Esophagus (tissue), 2 donors: ENCODE measurements at regions not wholly inside any gene's neighbourhood (a gene's known extent, or its start where the extent isn't known, plus 50 kb on each side); places are given as distances from the start of the nearest gene placed in this dataset.

Source experiments
- H3K27ac ChIP-seq, 2 donors: one replicate each; pipeline ENCODE4 v1.5.1; 2013; ENCODE audit warnings: low read depth in 2 of 2, mild to moderate bottlenecking in 2 of 2, inconsistent platforms in 1 of 2, low read length in 1 of 2, moderate library complexity in 1 of 2
- H3K27me3 ChIP-seq, 2 donors: one replicate each; pipeline ENCODE4 v1.6.1; 2013; ENCODE audit warnings: low read length in 2 of 2, control low read depth in 1 of 2, mild to moderate bottlenecking in 1 of 2; ENCODE audit not compliant: insufficient read depth in 2 of 2, control insufficient read depth in 1 of 2
- H3K36me3 ChIP-seq, 2 donors: one replicate each; pipeline ENCODE4 v1.6.1; 2013; ENCODE audit warnings: low read length in 1 of 2; ENCODE audit not compliant: control insufficient read depth in 2 of 2, insufficient read depth in 2 of 2
- H3K4me1 ChIP-seq, 2 donors: one replicate each; pipeline ENCODE4 v1.6.1; 2013; ENCODE audit warnings: low read length in 1 of 2; ENCODE audit not compliant: control insufficient read depth in 2 of 2, insufficient read depth in 2 of 2
- H3K4me3 ChIP-seq, 2 donors: one replicate each; pipeline ENCODE4 v1.5.1; 2013; ENCODE audit warnings: low read length in 2 of 2, mild to moderate bottlenecking in 2 of 2, low read depth in 1 of 2, moderate library complexity in 1 of 2
- H3K9me3 ChIP-seq, 2 donors: one replicate each; pipeline ENCODE4 v1.6.1; 2013; ENCODE audit warnings: mild to moderate bottlenecking in 2 of 2, low read depth in 1 of 2, low read length in 1 of 2, moderate library complexity in 1 of 2; ENCODE audit not compliant: control insufficient read depth in 2 of 2, insufficient read depth in 1 of 2
- WGBS, 2 donors: extraction: QIAGEN DNeasy Blood & Tissue Kit; methylation state at CpG; one replicate each; pipeline ENCODE4 v1.1.7; 2013; 5-methylcytosine and 5-hydroxymethylcytosine counted together
- donor health status: healthy with polysubstance abuse.
- donor health status: Bipolar disorder and iron deficiency.

DNA sequence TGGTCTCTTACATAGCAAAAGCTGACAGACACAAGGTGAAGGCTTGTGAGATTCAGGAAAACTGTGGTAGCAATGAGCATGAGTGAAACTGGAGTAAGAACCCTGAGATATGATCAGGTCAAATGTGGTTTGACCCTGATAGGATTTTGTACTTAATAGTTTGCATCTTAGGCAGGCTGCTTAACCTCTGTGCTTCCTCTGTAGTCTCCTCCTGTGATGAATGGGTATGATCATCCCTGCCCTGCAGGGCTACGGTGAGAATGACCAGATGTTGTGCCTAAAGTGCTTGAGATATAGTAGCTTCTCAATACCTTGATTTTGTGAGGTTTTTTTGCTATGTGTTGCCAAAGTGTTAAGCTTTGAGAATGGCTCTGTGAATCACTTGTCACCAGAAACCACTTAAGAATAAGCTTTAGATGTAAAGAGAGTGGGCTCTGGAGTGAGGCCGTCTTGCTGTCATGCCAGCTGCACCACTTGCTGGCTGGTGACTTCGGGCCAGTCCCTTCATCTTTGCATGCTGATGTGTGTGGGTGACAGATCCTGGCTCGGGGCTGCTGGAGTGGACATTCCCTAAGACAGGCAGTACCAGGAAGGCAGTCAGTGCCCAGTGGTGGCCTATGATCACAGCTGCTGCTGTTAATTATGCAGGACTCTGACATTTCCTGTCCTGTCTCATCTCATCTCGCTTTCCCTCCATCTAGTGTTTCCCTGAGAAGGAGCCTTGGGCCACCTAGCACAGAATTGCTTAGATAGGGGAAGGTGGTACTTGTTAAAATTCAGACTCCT, 254.7 kb downstream of the NFATC2 start:
- Histone ChIP-seq H3K27ac (no peak overlapping the region), H3K9me3 (no peaks in the 10 kb centered on the region), H3K4me1 (no peaks in the 10 kb centered on the region), H3K4me3 (no peak overlapping the region), H3K27me3 (no peaks in the 10 kb centered on the region), H3K36me3 (no peaks in the 10 kb centered on the region)
- 79 to 85% methylated on average over 5 of the region's 5 CpGs for WGBS, 2 donors

- Histone ChIP-seq H3K9me3 (no peaks in the 10 kb centered on the region), H3K36me3 (no peaks in the 10 kb centered on the region), H3K27ac (no peak overlapping the region), H3K27me3 (no peaks in the 10 kb centered on the region), H3K4me1 (no peaks in the 10 kb centered on the region), H3K4me3 (no peak overlapping the region)
- 22 to 45% methylated on average over 1 of the region's 1 CpG for WGBS, 2 donors
Measured at GRCh38 chr20:51286758-51287157, 255.8 kb downstream of the NFATC2 start.

DNA sequence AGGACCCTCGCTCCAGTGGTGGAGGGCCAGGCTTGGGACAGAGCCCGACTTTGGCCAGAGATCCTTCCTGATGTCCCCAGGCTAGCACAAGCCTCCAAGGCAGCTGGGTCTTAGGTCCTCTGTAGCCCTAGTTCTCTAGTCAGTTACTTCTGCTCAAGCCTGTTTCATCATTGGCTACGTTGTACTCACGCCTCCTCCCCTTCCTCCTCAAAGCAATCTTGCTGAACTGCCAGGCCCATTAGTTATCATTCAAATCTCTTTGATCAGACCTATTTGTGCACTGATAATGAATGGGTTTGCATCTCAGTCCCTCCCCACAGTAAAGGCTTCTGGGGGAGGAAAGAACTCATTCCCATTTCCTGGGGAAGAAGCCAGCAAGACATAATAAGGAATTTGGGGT, 256.8 kb downstream of the NFATC2 start:
- Histone ChIP-seq H3K9me3 (no peaks in the 10 kb centered on the region), H3K4me1 (no peaks in the 10 kb centered on the region), H3K4me3 (no peak overlapping the region), H3K36me3 (no peaks in the 10 kb centered on the region), H3K27ac (no peak overlapping the region), H3K27me3 (no peaks in the 10 kb centered on the region)
- WGBS, 2 donors, result 77% methylated on average over 4 of the region's 4 CpGs

GRCh38 chr20:51284871-51285270, 257.6 kb downstream of the NFATC2 start:
- no peaks in the 10 kb centered on the region for H3K9me3 ChIP-seq
- no peaks in the 10 kb centered on the region for H3K27me3 ChIP-seq
- H3K36me3 ChIP-seq, result no peaks in the 10 kb centered on the region
- no peak overlapping the region for H3K27ac ChIP-seq
- no peak overlapping the region for H3K4me3 ChIP-seq
- 55 to 57% methylated on average over 6 of the region's 6 CpGs for WGBS, 2 donors
- H3K4me1 ChIP-seq, result no peaks in the 10 kb centered on the region

GRCh38 chr20:51284176-51284575, 258.3 kb downstream of the NFATC2 start:
- WGBS, 2 donors, result 25 to 34% methylated on average over 1 of the region's 1 CpG
- no peaks in the 10 kb centered on the region for H3K27me3 ChIP-seq
- H3K36me3 ChIP-seq, result no peaks in the 10 kb centered on the region
- no peaks in the 10 kb centered on the region for H3K4me1 ChIP-seq
- H3K4me3 ChIP-seq, result no peak overlapping the region
- no peak overlapping the region for H3K27ac ChIP-seq
- no peaks in the 10 kb centered on the region for H3K9me3 ChIP-seq

- H3K4me3 ChIP-seq, result no peak overlapping the region
- 82 to 84% methylated on average over 5 of the region's 5 CpGs for WGBS, 2 donors
- H3K4me1 ChIP-seq, result no peaks in the 10 kb centered on the region
- no peaks in the 10 kb centered on the region for H3K9me3 ChIP-seq
- H3K27ac ChIP-seq, result no peak overlapping the region
- no peaks in the 10 kb centered on the region for H3K27me3 ChIP-seq
- no peaks in the 10 kb centered on the region for H3K36me3 ChIP-seq
Measured at GRCh38 chr20:51281521-51281920, 258.6 kb upstream of the KCNG1 start.

DNA sequence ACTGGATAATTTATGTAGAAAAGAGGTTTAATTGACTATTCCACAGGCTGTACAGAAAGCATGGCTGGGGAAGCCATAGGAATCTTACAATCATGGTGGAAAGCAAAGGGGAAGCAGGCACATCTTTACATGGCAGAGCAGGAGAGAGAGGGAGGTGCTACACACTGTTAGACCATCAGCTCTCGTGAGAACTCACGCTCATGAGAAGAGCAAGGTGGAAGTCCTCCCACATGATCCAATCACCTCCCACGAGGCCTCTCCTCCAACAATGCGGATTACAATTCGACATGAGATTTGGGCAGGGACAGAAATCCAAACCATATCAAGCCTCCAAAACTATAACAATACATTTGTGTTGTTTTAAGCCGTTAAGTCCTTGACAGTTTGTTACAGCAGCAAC, 257.1 kb upstream of the KCNG1 start:
- no peaks in the 10 kb centered on the region for H3K27me3 ChIP-seq
- 90 to 93% methylated on average over 6 of the region's 6 CpGs for WGBS, 2 donors
- no peaks in the 10 kb centered on the region for H3K9me3 ChIP-seq
- no peak overlapping the region for H3K4me3 ChIP-seq
- no peaks in the 10 kb centered on the region for H3K4me1 ChIP-seq
- no peak overlapping the region for H3K27ac ChIP-seq
- no peaks in the 10 kb centered on the region for H3K36me3 ChIP-seq

GRCh38 chr20:51277961-51278360, 255.1 kb upstream of the KCNG1 start:
- Histone ChIP-seq H3K27ac (no peak overlapping the region), H3K4me3 (no peak overlapping the region), H3K27me3 (no peaks in the 10 kb centered on the region), H3K36me3 (no peaks in the 10 kb centered on the region), H3K4me1 (no peaks in the 10 kb centered on the region), H3K9me3 (no peaks in the 10 kb centered on the region)
- 88% methylated on average over 4 of the region's 4 CpGs for WGBS, 2 donors

DNA sequence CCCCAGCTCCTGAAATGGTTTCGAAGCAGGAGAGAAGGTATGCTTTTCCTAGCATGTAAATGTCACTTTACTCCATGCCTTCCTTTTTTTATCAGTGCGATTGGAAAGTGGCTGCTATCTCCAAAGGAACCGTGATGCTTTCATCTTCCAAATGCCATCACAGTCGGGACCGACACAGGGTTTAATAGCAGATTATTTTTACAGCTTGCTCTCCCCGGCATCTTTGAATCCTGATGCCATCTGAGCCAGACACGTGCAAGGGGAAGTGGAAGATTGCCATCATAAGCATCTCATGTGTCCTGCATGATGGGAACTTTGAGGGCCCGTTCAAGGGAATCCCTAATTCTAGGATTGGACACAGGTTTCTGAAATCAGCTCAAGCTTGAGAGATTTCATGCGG, 253.4 kb upstream of the KCNG1 start:
- Histone ChIP-seq H3K4me1 (no peaks in the 10 kb centered on the region), H3K4me3 (no peak overlapping the region), H3K36me3 (no peaks in the 10 kb centered on the region), H3K9me3 (no peaks in the 10 kb centered on the region), H3K27ac (no peak overlapping the region), H3K27me3 (no peaks in the 10 kb centered on the region)
- WGBS, 2 donors, result 59 to 65% methylated on average over 9 of the region's 9 CpGs

GRCh38 chr20:51275826-51276225, 252.9 kb upstream of the KCNG1 start:
- no peak overlapping the region for H3K4me3 ChIP-seq
- WGBS, 2 donors, result 38 to 46% methylated on average over 14 of the region's 14 CpGs
- H3K4me1 ChIP-seq, result no peaks in the 10 kb centered on the region
- H3K27me3 ChIP-seq, result no peaks in the 10 kb centered on the region
- H3K36me3 ChIP-seq, result no peaks in the 10 kb centered on the region
- H3K27ac ChIP-seq, result no peak overlapping the region
- H3K9me3 ChIP-seq, result no peaks in the 10 kb centered on the region
